Activated T-cell treated with anti-CD3 and anti-CD28 coated beads, Interleukin-2, amount 50 U/mL, for 72 hours (primary cell): ENCODE measurements at regions not wholly inside any gene's neighbourhood (a gene's known extent, or its start where the extent isn't known, plus 50 kb on each side); places are given as distances from the start of the nearest gene placed in this dataset.
"Not testable (repeated sequence)": the region's sequence is repeated elsewhere in the genome, so short reads cannot be mapped to it uniquely, and the experiment has no call there.

ENCODE experiments used
- ATAC-seq, 2 donors: fragments of 150-1000 bp; cut with Tn5 transposase; replicated peaks in 1 of 2; 2 replicates each; pipeline ENCODE4 v1.10.0; 2021; ENCODE audit warnings: moderate library complexity in 2 of 2, mild to moderate bottlenecking in 1 of 2
- DNase-seq, 2 donors: peaks; one replicate each; pipeline ENCODE4 v3.0.0; 2021 to 2022; ENCODE audit warnings: mixed read lengths in 1 of 2
- H3K27ac Mint-ChIP-seq: one replicate; pipeline ENCODE4 v1.8.0; 2022; ENCODE audit warnings: mild to moderate bottlenecking, moderate library complexity, mixed read lengths
- H3K27me3 Mint-ChIP-seq: one replicate; pipeline ENCODE4 v1.8.0; 2022; ENCODE audit warnings: low read depth, mixed read lengths
- H3K36me3 Mint-ChIP-seq, 2 donors: one replicate each; pipeline ENCODE4 v1.8.0; 2022; ENCODE audit warnings: mixed read lengths in 2 of 2, mild to moderate bottlenecking in 1 of 2; ENCODE audit not compliant: insufficient read depth in 2 of 2
- H3K4me1 Mint-ChIP-seq: one replicate; pipeline ENCODE4 v1.8.0; 2022; ENCODE audit warnings: low read depth, mixed read lengths
- H3K4me3 Mint-ChIP-seq, 2 donors: one replicate each; pipeline ENCODE4 v1.8.0; 2022; ENCODE audit warnings: mild to moderate bottlenecking in 2 of 2, mixed read lengths in 2 of 2, moderate library complexity in 2 of 2
- H3K9me3 Mint-ChIP-seq, 2 donors: one replicate each; pipeline ENCODE4 v1.8.0; 2022; ENCODE audit warnings: mixed read lengths in 2 of 2

GRCh38 chr5:85604786-85605185, 1013.0 kb upstream of the COX7C start:
- H3K4me1 Mint-ChIP-seq, result no peaks in the 10 kb centered on the region
- H3K27ac Mint-ChIP-seq, result no peak overlapping the region
- DNase-seq (no peak), ATAC-seq (no peak)
- H3K36me3 Mint-ChIP-seq, result no peaks in the 10 kb centered on the region
- no peak overlapping the region for H3K4me3 Mint-ChIP-seq
- H3K27me3 Mint-ChIP-seq, result no peaks in the 10 kb centered on the region
- peaks cover 1% of the 10 kb centered on the region in 2 donors for H3K9me3 Mint-ChIP-seq

- Mint-ChIP-seq H3K9me3 (peaks cover 1 to 3% of the 10 kb centered on the region in 2 donors), H3K36me3 (no peaks in the 10 kb centered on the region), H3K27ac (no peak overlapping the region), H3K4me1 (no peaks in the 10 kb centered on the region), H3K4me3 (no peak overlapping the region), H3K27me3 (no peaks in the 10 kb centered on the region)
- no peak for ATAC-seq
- no peak for DNase-seq
Observed at GRCh38 chr5:85605381-85605780, 1012.4 kb upstream of the COX7C start.

- Mint-ChIP-seq H3K4me1 (no peaks in the 10 kb centered on the region), H3K36me3 (peaks cover 0 to 3% of the 10 kb centered on the region in 2 donors), H3K27ac (no peak overlapping the region), H3K4me3 (no peak overlapping the region), H3K27me3 (no peaks in the 10 kb centered on the region), H3K9me3 (peaks cover 3 to 11% of the 10 kb centered on the region in 2 donors)
- ATAC-seq, result no peak
- no peak for DNase-seq
Observed at GRCh38 chr5:85614489-85614888, 1003.3 kb upstream of the COX7C start.

- H3K9me3 Mint-ChIP-seq, result peaks cover 5 to 10% of the 10 kb centered on the region in 2 donors
- H3K36me3 Mint-ChIP-seq, result peaks cover 3% of the 10 kb centered on the region in 2 donors
- ATAC-seq, result no peak
- no peaks in the 10 kb centered on the region for H3K27me3 Mint-ChIP-seq
- H3K27ac Mint-ChIP-seq, result no peak overlapping the region
- H3K4me3 Mint-ChIP-seq, result no peak overlapping the region
- no peaks in the 10 kb centered on the region for H3K4me1 Mint-ChIP-seq
- DNase-seq, result no peak
Observed at GRCh38 chr5:85621668-85622067, 996.1 kb upstream of the COX7C start.

DNA sequence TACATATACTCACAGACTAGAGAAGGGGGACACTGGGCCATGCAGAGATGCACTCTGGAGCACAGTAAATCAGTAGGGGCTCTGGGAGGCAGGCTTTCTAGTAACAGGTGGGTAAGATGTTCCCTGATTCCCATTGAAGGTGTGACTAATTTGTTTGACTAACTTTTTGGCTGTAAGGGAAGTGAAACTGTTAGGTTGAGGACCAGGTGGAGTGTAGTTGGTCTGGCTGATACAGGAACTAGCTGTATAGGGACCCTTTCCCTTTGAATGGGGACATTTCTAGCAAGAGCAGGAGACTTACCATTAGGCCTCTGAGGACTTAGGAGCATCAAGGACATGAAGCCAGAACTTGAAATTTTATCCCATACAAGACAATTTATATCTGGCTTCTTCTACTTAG, 989.6 kb upstream of the COX7C start:
- Mint-ChIP-seq H3K27me3 (no peaks in the 10 kb centered on the region), H3K4me1 (no peaks in the 10 kb centered on the region), H3K4me3 (no peak overlapping the region), H3K27ac (no peak overlapping the region), H3K36me3 (no peaks in the 10 kb centered on the region), H3K9me3 (no peaks in the 10 kb centered on the region)
- no peak for DNase-seq
- no peak for ATAC-seq

GRCh38 chr5:85638495-85639125, 979.1 kb upstream of the COX7C start:
- not testable (repeated sequence) for H3K27me3 Mint-ChIP-seq, H3K27ac Mint-ChIP-seq, ATAC-seq, H3K4me1 Mint-ChIP-seq, H3K36me3 Mint-ChIP-seq, H3K4me3 Mint-ChIP-seq, DNase-seq, H3K9me3 Mint-ChIP-seq

DNA sequence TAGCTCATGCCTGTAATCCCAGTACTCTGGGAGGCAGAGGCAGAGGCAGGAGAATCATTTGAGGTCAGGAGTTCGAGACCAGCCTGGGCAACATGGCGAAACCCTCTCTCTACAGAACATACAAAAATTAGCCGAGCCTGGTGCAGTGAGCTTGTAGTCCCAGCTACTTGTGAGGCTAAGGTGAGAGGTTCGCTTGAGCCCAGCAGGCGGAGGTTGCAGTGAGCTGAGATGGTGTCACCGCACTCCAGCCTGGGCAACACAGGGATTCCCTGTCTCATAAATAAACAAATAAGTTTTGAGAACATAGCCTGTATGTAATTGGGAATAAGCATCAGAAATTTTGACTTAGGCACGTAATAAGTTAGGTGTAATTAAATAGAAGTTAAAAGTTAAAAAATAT, 971.7 kb upstream of the COX7C start:
- Mint-ChIP-seq H3K27me3 (no peaks in the 10 kb centered on the region), H3K36me3 (no peaks in the 10 kb centered on the region), H3K4me3 (no peak overlapping the region), H3K27ac (no peak overlapping the region), H3K4me1 (no peaks in the 10 kb centered on the region), H3K9me3 (peaks cover 0 to 4% of the 10 kb centered on the region in 2 donors)
- ATAC-seq (no peak), DNase-seq (no peak)

DNA sequence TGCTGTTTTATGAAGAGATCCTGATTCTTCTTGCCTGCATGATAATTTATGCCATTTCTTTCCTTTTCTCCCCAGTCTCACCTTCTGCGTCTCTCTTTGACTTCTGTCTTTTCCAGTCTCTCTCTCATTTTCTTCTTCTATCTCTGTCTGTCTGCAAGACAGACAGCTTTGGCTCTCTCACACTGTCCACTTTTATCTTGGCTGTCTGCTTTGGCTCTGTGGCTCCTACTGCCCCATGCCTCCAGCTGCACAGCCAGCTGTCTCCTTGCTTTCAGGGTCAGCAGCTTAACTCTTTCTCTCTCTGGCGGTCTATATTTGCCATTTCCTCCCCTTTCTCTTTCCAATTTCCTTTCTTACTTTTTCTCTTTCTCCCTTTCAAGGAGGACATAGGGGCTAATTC, 971.1 kb upstream of the COX7C start:
- H3K36me3 Mint-ChIP-seq, result no peaks in the 10 kb centered on the region
- peaks cover 3 to 4% of the 10 kb centered on the region in 2 donors for H3K9me3 Mint-ChIP-seq
- DNase-seq, result no peak
- ATAC-seq, result no peak
- H3K4me3 Mint-ChIP-seq, result no peak overlapping the region
- no peak overlapping the region for H3K27ac Mint-ChIP-seq
- no peaks in the 10 kb centered on the region for H3K27me3 Mint-ChIP-seq
- H3K4me1 Mint-ChIP-seq, result no peaks in the 10 kb centered on the region

- H3K4me3 Mint-ChIP-seq, result no peak overlapping the region
- no peak overlapping the region for H3K27ac Mint-ChIP-seq
- DNase-seq (no peak), ATAC-seq (no peak)
- H3K36me3 Mint-ChIP-seq, result peaks cover 0 to 1% of the 10 kb centered on the region in 2 donors
- no peaks in the 10 kb centered on the region for H3K27me3 Mint-ChIP-seq
- H3K9me3 Mint-ChIP-seq, result peaks cover 4 to 6% of the 10 kb centered on the region in 2 donors
- no peaks in the 10 kb centered on the region for H3K4me1 Mint-ChIP-seq
Observed at GRCh38 chr5:85647349-85648127, 970.2 kb upstream of the COX7C start.

DNA sequence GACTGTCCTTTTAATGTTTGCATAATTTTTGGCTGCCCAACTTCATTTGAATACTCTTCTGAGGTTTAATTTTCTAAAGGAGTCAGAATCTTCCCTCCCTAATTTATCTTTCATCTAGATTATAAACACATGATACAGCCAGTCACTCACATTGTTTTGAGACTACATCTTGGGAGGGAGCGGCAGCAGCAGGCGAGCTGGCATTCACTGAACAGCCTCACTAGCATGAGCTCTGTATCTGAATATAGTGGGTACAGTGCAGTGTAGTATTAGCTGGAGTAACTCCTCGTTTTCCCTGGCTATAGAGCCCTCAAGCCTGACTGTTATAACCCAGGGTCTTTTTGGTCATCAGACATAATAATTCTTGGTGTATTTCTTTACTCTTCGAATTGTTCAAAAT, 969.2 kb upstream of the COX7C start:
- Mint-ChIP-seq H3K4me1 (no peaks in the 10 kb centered on the region), H3K36me3 (peaks cover 0 to 1% of the 10 kb centered on the region in 2 donors), H3K27me3 (no peaks in the 10 kb centered on the region), H3K4me3 (no peak overlapping the region), H3K9me3 (peaks cover 4 to 6% of the 10 kb centered on the region in 2 donors), H3K27ac (no peak overlapping the region)
- ATAC-seq, result no peak
- DNase-seq, result no peak

DNA sequence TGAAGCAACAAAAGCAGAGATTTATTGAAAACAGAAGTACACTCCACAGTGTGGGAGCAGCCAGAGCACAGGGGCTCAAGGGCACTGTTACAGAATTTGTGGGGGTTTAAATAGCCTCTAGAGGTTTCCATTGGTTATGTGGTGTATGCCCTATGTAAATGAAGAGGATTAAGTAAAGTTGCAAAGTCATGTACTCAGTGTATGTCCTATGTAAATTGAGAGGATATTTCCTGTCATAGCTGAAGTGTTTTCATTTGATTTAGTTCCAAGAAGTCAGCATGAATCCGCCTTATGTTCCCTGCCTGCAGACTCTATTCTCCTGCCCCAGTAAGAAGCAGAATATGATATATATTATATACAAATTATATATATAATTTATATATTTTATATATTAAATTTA, 966.0 kb upstream of the COX7C start:
- H3K4me1 Mint-ChIP-seq, result no peaks in the 10 kb centered on the region
- H3K9me3 Mint-ChIP-seq, result peaks cover 11% of the 10 kb centered on the region in 2 donors
- ATAC-seq (no peak), DNase-seq (no peak)
- H3K27ac Mint-ChIP-seq, result no peak overlapping the region
- no peaks in the 10 kb centered on the region for H3K27me3 Mint-ChIP-seq
- H3K36me3 Mint-ChIP-seq, result peaks cover 1 to 3% of the 10 kb centered on the region in 2 donors
- no peak overlapping the region for H3K4me3 Mint-ChIP-seq

DNA sequence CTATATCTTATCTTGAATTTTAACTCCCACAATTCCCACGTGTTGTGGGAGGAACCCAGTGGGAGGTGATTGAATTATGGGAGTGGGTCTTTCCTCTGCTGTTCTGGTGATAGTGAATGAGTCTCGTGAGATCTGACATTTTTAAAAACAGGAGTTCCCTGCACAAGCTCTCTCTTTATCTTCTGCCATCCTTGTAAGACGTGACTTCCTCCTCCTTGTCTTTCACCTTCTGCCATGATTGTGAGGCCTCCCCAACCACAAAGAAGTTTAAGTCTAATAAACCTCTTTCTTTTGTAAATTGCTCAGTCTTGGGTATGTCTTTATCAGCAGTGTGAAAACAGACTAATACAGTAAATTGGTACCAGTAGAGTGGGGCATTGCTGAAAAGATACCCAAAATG, 963.6 kb upstream of the COX7C start:
- H3K36me3 Mint-ChIP-seq, DNase-seq, ATAC-seq, H3K27me3 Mint-ChIP-seq, H3K4me1 Mint-ChIP-seq, H3K27ac Mint-ChIP-seq, H3K4me3 Mint-ChIP-seq: not testable (repeated sequence)
- H3K9me3 Mint-ChIP-seq, result peaks cover 9 to 11% of the 10 kb centered on the region in 2 donors

DNA sequence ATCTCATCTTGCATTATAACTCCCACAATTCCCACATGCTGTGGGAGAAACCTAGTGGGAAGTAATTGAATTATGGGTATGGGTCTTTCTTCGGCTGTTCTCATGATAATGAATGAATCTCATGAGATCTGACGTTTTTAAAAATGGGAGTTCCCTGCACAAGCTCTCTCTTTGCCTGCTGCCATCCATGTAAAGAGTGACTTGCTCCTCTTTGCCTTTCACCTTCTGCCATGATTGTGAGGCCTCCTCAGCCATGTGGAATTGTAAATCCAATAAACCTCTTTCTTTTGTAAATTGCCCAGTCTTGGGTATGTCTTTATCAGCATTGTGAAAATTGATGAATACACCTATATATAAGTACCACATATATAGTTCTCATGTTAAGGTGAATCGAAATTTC, 961.7 kb upstream of the COX7C start:
- peaks cover 9 to 11% of the 10 kb centered on the region in 2 donors for H3K9me3 Mint-ChIP-seq
- H3K27me3 Mint-ChIP-seq, result no peaks in the 10 kb centered on the region
- H3K27ac Mint-ChIP-seq, result no peak overlapping the region
- no peak overlapping the region for H3K4me3 Mint-ChIP-seq
- peaks cover 1 to 3% of the 10 kb centered on the region in 2 donors for H3K36me3 Mint-ChIP-seq
- DNase-seq (no peak), ATAC-seq (no peak)
- H3K4me1 Mint-ChIP-seq, result no peaks in the 10 kb centered on the region

DNA sequence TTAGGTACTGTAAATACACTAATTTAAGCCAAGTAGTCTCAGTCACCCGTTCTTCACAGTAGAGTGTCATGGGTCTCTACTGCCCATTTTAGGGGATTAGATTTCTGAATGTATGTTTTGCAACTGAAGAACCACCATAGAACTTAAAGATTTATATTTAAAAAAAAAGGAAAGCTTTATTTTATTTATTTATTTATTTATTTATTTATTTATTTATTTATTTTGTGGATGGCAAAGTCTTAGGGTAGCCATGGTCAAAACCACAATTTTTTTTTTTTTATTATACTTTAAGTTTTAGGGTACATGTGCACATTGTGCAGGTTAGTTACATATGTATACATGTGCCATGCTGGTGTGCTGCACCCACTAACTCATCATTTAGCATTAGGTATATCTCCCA, 960.4 kb upstream of the COX7C start:
- H3K27me3 Mint-ChIP-seq, H3K36me3 Mint-ChIP-seq: not testable (repeated sequence)

More for the DNA sequence above, 960.4 kb upstream of the COX7C start:
- not testable (repeated sequence) for H3K4me3 Mint-ChIP-seq, ATAC-seq, H3K27ac Mint-ChIP-seq, H3K4me1 Mint-ChIP-seq, DNase-seq
- H3K9me3 Mint-ChIP-seq, result peaks cover 7 to 11% of the 10 kb centered on the region in 2 donors
